H1 (cell line): ENCODE measurements at regions not wholly inside any gene's neighbourhood (a gene's known extent, or its start where the extent isn't known, plus 50 kb on each side); places are given as distances from the start of the nearest gene placed in this dataset.

ENCODE experiments used
- CTCF ChIA-PET: fragments of 300-600 bp; sonication (Branson Sonifier 250); formaldehyde crosslinking; loops from one replicate; lab custom pipeline; 2021; ENCODE audit not compliant: partially characterized antibody; lab: Charles Lee
- POLR2A ChIA-PET: fragments of 300-600 bp; sonication (Branson Sonifier 250); formaldehyde crosslinking; loops from one replicate; lab custom pipeline; 2021; ENCODE audit warnings: inconsistent platforms; ENCODE audit not compliant: partially characterized antibody; lab: Charles Lee
- DNase-seq, 2 experiments: peaks; one replicate each; pipeline versions ENCODE4 v3.0.0 to v3.0.0-alpha.2; 2010 to 2022; ENCODE audit warnings: low spot score in 2 of 2, low read depth in 1 of 2, mixed read lengths in 1 of 2
- FAIRE-seq: peaks from 2 replicates; lab custom pipeline; 2011; peaks lifted over from hg19 to GRCh38; lab: Jason Lieb, UNC
- H2AFZ ChIP-seq: 2 replicates; pipeline ENCODE4 v1.8.1; 2012; ENCODE audit warnings: low read length, inconsistent platforms
- H2AK5ac ChIP-seq: 2 replicates; pipeline ENCODE4 v1.6.1; 2013; ENCODE audit warnings: low read depth, low read length
- H2BK120ac ChIP-seq: replicated peaks from 2 replicates; pipeline ENCODE3; 2013; ENCODE audit warnings: low read depth, low read length, inconsistent platforms
- H2BK12ac ChIP-seq: 2 replicates; pipeline ENCODE4 v1.6.1; 2013; ENCODE audit warnings: low read depth, low read length
- H2BK15ac ChIP-seq: 2 replicates; pipeline ENCODE4 v1.6.1; 2013; ENCODE audit warnings: low read length
- H2BK20ac ChIP-seq: 2 replicates; pipeline ENCODE4 v1.6.1; 2013; ENCODE audit warnings: low read length
- H2BK5ac ChIP-seq: 2 replicates; pipeline ENCODE4 v1.6.1; 2013; ENCODE audit warnings: low read depth, low read length
- H3K14ac ChIP-seq: 2 replicates; pipeline ENCODE4 v1.6.1; 2013; ENCODE audit warnings: inconsistent platforms; ENCODE audit not compliant: insufficient read length
- H3K18ac ChIP-seq: 2 replicates; pipeline ENCODE4 v1.6.1; 2013; ENCODE audit warnings: low read length; ENCODE audit errors: extremely low read depth
- H3K23ac ChIP-seq: 2 replicates; pipeline ENCODE4 v1.6.1; 2013; ENCODE audit warnings: inconsistent platforms; ENCODE audit not compliant: insufficient read length
- H3K23me2 ChIP-seq: 2 replicates; pipeline ENCODE4 v1.6.1; 2013; ENCODE audit warnings: low read depth, low read length
- H3K27ac ChIP-seq: 2 replicates; pipeline ENCODE4 v1.6.1; 2011; ENCODE audit warnings: low read depth, low read length, inconsistent platforms
- H3K27me3 ChIP-seq, 4 experiments: replicated peaks in 1 of 4; 1 replicate in 1 of 4; 2 replicates in 3 of 4; pipeline versions ENCODE4 v1.6.1 to v1.8.1; 2011 to 2013; ENCODE audit warnings: low read length in 3 of 4, mild to moderate bottlenecking in 3 of 4, inconsistent platforms in 2 of 4, mixed read lengths in 2 of 4, moderate library complexity in 1 of 4; ENCODE audit not compliant: control insufficient read depth in 3 of 4, insufficient read depth in 3 of 4; ENCODE audit errors: extremely low read depth in 1 of 4
- H3K36me3 ChIP-seq, 4 experiments: 2 replicates each; pipeline versions ENCODE4 v1.6.1 to v1.8.1; 2011 to 2013; ENCODE audit warnings: mild to moderate bottlenecking in 4 of 4, low read length in 3 of 4, moderate library complexity in 2 of 4, control low read depth in 1 of 4, inconsistent platforms in 1 of 4; ENCODE audit not compliant: insufficient read depth in 4 of 4, control insufficient read depth in 2 of 4
- H3K4ac ChIP-seq: replicated peaks from 2 replicates; pipeline ENCODE3; 2013; ENCODE audit warnings: low read length, low read depth, mixed read lengths, inconsistent platforms; ENCODE audit not compliant: insufficient read length
- H3K4me1 ChIP-seq, 4 experiments: replicated peaks in 1 of 4; 1 replicate in 1 of 4; 2 replicates in 3 of 4; pipeline versions ENCODE4 v1.6.1 to v1.8.1; 2011 to 2013; ENCODE audit warnings: low read length in 3 of 4, inconsistent platforms in 2 of 4, mixed read lengths in 1 of 4; ENCODE audit not compliant: insufficient read depth in 4 of 4, control insufficient read depth in 3 of 4
- H3K4me2 ChIP-seq, 2 experiments: 2 replicates each; pipeline versions ENCODE4 v1.6.1 to v1.8.1; 2011 to 2013; ENCODE audit warnings: low read depth in 2 of 2, low read length in 2 of 2, control low read depth in 1 of 2, inconsistent platforms in 1 of 2, mild to moderate bottlenecking in 1 of 2; ENCODE audit not compliant: insufficient read depth in 1 of 2
- H3K4me3 ChIP-seq, 4 experiments: fragments of 200-600, 300-600 bp in 1 of 4; sonication (generic), shearing (Covaris generic), sonication (Bioruptor Twin) in 1 of 4; 2 replicates each; pipeline versions ENCODE4 v1.5.1 to v1.8.1; 2011 to 2016; ENCODE audit warnings: low read length in 4 of 4, low read depth in 3 of 4, control low read depth in 2 of 4, inconsistent platforms in 2 of 4, mild to moderate bottlenecking in 2 of 4, mixed read lengths in 1 of 4, moderate library complexity in 1 of 4; ENCODE audit not compliant: insufficient read depth in 2 of 4; ENCODE audit errors: extremely low read depth in 1 of 4
- H3K56ac ChIP-seq: replicated peaks from 2 replicates; pipeline ENCODE3; 2013; ENCODE audit warnings: low read depth, mild to moderate bottlenecking, mixed read lengths, low read length, inconsistent platforms; ENCODE audit not compliant: insufficient read length
- H3K79me1 ChIP-seq: 2 replicates; pipeline ENCODE4 v1.6.1; 2013; ENCODE audit warnings: low read depth, low read length, control low read depth
- H3K79me2 ChIP-seq, 2 experiments: 2 replicates each; pipeline versions ENCODE4 v1.6.1 to v1.8.1; 2012 to 2013; ENCODE audit warnings: low read length in 2 of 2, mild to moderate bottlenecking in 2 of 2, inconsistent platforms in 1 of 2; ENCODE audit not compliant: insufficient read depth in 2 of 2, control insufficient read depth in 1 of 2
- H3K9ac ChIP-seq, 4 experiments: replicated peaks in 1 of 4; 1 replicate in 1 of 4; 2 replicates in 3 of 4; pipeline versions ENCODE4 v1.6.1 to v1.8.1; 2011 to 2013; ENCODE audit warnings: low read depth in 3 of 4, low read length in 3 of 4, control low read depth in 2 of 4, mild to moderate bottlenecking in 2 of 4, moderate library complexity in 2 of 4, inconsistent platforms in 1 of 4; ENCODE audit errors: extremely low read depth in 1 of 4
- H3K9me3 ChIP-seq, 2 experiments: 2 replicates each; pipeline versions ENCODE4 v1.6.1 to v1.8.1; 2012 to 2013; ENCODE audit warnings: mild to moderate bottlenecking in 2 of 2, moderate library complexity in 2 of 2, control low read depth in 1 of 2, inconsistent platforms in 1 of 2, low read depth in 1 of 2, low read length in 1 of 2, mixed read lengths in 1 of 2; ENCODE audit not compliant: insufficient read depth in 2 of 2
- H4K20me1 ChIP-seq, 2 experiments: replicated peaks in 1 of 2; 2 replicates each; pipeline versions ENCODE3 to v1.8.1; 2011 to 2013; ENCODE audit warnings: inconsistent platforms in 2 of 2, low read length in 2 of 2, mild to moderate bottlenecking in 1 of 2; ENCODE audit not compliant: insufficient read depth in 2 of 2, control insufficient read depth in 1 of 2
- H4K5ac ChIP-seq: 2 replicates; pipeline ENCODE4 v1.6.1; 2013; ENCODE audit warnings: low read length, low read depth, mixed read lengths, inconsistent platforms; ENCODE audit not compliant: insufficient read length
- H4K8ac ChIP-seq: 2 replicates; pipeline ENCODE4 v1.8.0; 2013; ENCODE audit warnings: mild to moderate bottlenecking, moderate library complexity, low read length, inconsistent platforms; ENCODE audit not compliant: insufficient read depth; ENCODE audit errors: extremely low read depth
- H4K91ac ChIP-seq: replicated peaks from 2 replicates; pipeline ENCODE3; 2013; ENCODE audit warnings: low read length, mixed read lengths, inconsistent platforms; ENCODE audit not compliant: insufficient read length
- CHD2 ChIP-seq: IDR thresholded peaks from 2 replicates; pipeline ENCODE4 v1.6.1; 2012; ENCODE audit warnings: low read length, improper control_type of control experiment
- WGBS, 2 experiments: shearing (Covaris generic) in 1 of 2; methylation state at CpG; one replicate each; pipeline versions ENCODE4 v1.1.6 to v1.1.7; 2013 to 2015; ENCODE audit warnings: low lambda C conversion rate in 2 of 2, mixed read lengths in 2 of 2, inconsistent platforms in 1 of 2, low coverage in 1 of 2, missing lambda C conversion rate in 1 of 2; ENCODE audit not compliant: insufficient replicate concordance in 2 of 2, insufficient coverage in 1 of 2, insufficient read length in 1 of 2; ENCODE audit errors: extremely low coverage in 1 of 2, missing lambda C conversion rate in 1 of 2; 5-methylcytosine and 5-hydroxymethylcytosine counted together
- TF ChIP-seq, protein P1 (sequence below), 3 experiments: IDR thresholded peaks; 1 replicate in 2 of 3; 2 replicates in 1 of 3; pipeline versions ENCODE4 v1.5.1 to v1.6.1; 2011; ENCODE audit warnings: low read length in 3 of 3, mild to moderate bottlenecking in 3 of 3, inconsistent platforms in 2 of 3, low read depth in 1 of 3, moderate library complexity in 1 of 3; ENCODE audit not compliant: insufficient read depth in 1 of 3; ENCODE audit errors: control extremely low read depth in 1 of 3

- 89% methylated on average over 8 of the region's 8 CpGs; no CpG with 5 or more reads in 1 of the 2 experiments for WGBS, 2 experiments
- H3K4me2 ChIP-seq = no peak overlapping the region
- no peaks in the 10 kb centered on the region for H3K79me2 ChIP-seq
- CTCF ChIA-PET = interaction anchor here (1.4 kb wide), 1 partner anchor 8 kb away, joined by 3 read pairs; no protein-coding TSS in a partner anchor
- no peaks in the 10 kb centered on the region for H4K20me1 ChIP-seq
- no peaks in the 10 kb centered on the region for H3K79me1 ChIP-seq
- H3K23me2 ChIP-seq = no peaks in the 10 kb centered on the region
- H3K36me3 ChIP-seq = no peaks in the 10 kb centered on the region
- H2BK120ac ChIP-seq = no peak overlapping the region
- H3K4me1 ChIP-seq = no peaks in the 10 kb centered on the region
- no peak overlapping the region for H4K8ac ChIP-seq
- no peak overlapping the region for H2BK20ac ChIP-seq
- H2BK15ac ChIP-seq = no peak overlapping the region
- H3K4me3 ChIP-seq = no peak overlapping the region
- no peak for FAIRE-seq
- H4K5ac ChIP-seq = no peak overlapping the region
- no peak overlapping the region for H3K56ac ChIP-seq
- H3K23ac ChIP-seq = no peak overlapping the region
- no peaks in the 10 kb centered on the region for H3K9me3 ChIP-seq
- H3K27me3 ChIP-seq = no peaks in the 10 kb centered on the region
- no peak overlapping the region for H4K91ac ChIP-seq
- no peak overlapping the region for H2BK5ac ChIP-seq
- no peak overlapping the region for H3K9ac ChIP-seq
- no peak overlapping the region for H2AK5ac ChIP-seq
- H2AFZ ChIP-seq = no peak overlapping the region
- no peak for TF ChIP-seq CHD2
- TF ChIP-seq, protein P1, sequence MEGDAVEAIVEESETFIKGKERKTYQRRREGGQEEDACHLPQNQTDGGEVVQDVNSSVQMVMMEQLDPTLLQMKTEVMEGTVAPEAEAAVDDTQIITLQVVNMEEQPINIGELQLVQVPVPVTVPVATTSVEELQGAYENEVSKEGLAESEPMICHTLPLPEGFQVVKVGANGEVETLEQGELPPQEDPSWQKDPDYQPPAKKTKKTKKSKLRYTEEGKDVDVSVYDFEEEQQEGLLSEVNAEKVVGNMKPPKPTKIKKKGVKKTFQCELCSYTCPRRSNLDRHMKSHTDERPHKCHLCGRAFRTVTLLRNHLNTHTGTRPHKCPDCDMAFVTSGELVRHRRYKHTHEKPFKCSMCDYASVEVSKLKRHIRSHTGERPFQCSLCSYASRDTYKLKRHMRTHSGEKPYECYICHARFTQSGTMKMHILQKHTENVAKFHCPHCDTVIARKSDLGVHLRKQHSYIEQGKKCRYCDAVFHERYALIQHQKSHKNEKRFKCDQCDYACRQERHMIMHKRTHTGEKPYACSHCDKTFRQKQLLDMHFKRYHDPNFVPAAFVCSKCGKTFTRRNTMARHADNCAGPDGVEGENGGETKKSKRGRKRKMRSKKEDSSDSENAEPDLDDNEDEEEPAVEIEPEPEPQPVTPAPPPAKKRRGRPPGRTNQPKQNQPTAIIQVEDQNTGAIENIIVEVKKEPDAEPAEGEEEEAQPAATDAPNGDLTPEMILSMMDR (IDR thresholded peaks at IDR 0.05; ENCODE audit: control extremely low read depth in 1 of 3, insufficient read depth in 1 of 3, low read depth in 1 of 3, low read length in 3 of 3) = no peak
- TF ChIP-seq, all 59 proteins: peak for 0
- POLR2A ChIA-PET = no interaction called here
- no peak for DNase-seq
- Histone ChIP-seq H3K4ac (no peak overlapping the region), H2BK12ac (no peak overlapping the region), H3K27ac (no peak overlapping the region), H3K14ac (no peak overlapping the region), H3K18ac (no peak overlapping the region)
Observed at GRCh38 chr2:217223222-217223930, 363.5 kb upstream of the TNP1 start.
